Glomerular visceral epithelial cell (primary cell): ENCODE measurements at regions not wholly inside any gene's neighbourhood (a gene's known extent, or its start where the extent isn't known, plus 50 kb on each side); places are given as distances from the start of the nearest gene placed in this dataset.

ENCODE experiments used
- DNase-seq: peaks from one replicate; pipeline ENCODE4 v3.0.0-alpha.2; 2016; ENCODE audit errors: extremely low spot score

- DNase-seq = peak; percentile 8
Measured at GRCh38 chr11:34564406-34564805, 50.8 kb upstream of the ELF5 start.

DNA sequence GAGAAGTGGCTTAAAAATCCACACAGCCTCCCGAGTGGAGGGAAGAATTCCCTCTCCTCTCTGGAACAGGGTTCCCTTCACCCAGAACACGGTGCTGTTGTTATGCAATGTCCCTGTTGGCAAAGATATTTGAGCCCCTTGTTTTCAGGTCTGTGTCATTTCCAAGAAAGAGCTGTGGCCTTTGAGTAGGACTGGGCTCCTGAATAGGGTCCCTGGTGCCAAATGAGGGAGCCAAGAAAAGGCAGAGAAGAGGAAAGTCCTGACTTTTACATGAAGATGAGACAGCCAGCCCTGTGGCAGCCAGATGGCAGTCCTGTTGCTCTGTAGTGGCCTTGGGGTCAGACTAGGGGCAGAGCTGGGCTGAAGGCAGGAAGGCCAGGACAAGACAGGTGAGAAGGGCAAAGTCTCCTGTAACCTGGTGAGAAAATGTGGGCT, 51.2 kb upstream of the ELF5 start:
- DNase-seq = no peak

GRCh38 chr11:34565417-34566207, 52.0 kb upstream of the ELF5 start:
- DNase-seq = no peak

GRCh38 chr11:34566208-34566551, 52.6 kb upstream of the ELF5 start:
- DNase-seq = no peak

DNA sequence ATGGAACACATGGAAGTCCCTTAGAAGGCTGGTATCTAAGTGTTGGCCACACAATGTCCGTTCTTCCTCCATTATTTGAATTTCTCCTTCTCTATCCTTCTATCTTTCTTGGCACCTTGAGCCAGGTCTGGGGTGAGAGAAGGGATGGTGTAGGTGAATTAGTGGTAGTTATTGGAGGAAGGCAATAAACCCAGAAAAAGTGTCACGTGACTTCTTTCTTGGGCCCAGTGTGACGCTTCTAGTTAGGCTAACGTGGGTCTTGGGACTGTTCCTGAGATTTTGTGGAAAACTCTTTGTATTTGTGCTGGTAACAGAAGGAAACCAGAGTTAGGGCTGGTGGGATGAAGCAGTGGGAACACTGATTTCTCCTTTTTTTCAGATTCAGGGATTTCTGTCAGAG, 53.1 kb upstream of the ELF5 start:
- DNase-seq = no peak

GRCh38 chr11:34567733-34568132, 53.2 kb upstream of the EHF start:
- DNase-seq = no peak

DNA sequence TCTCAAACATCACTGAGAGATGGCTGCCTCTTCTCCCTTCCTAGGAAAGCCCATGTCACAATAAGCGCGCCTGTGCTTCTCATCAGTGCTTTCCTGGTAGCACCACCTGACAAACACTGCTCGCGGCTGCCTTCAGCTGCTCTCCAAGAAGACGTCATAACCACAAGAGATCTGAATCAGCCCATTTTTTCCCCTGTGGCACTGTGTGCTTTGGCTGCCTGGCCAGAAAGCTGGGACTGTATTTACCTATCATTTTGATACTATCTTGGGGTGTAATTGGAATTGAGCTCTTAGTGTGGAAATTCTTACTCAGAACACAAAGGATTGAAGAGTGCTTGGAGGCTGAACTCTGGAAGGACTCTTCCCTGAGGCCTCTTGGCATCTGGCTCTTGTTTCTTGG, 50.3 kb upstream of the EHF start:
- peak; percentile 40 for DNase-seq
